Stimulated activated CD8-positive, alpha-beta memory T cell treated with anti-CD3 and anti-CD28 coated beads, Interleukin-4, amount 100 ng/mL, for 4 hours (primary cell): ENCODE measurements at regions not wholly inside any gene's neighbourhood (a gene's known extent, or its start where the extent isn't known, plus 50 kb on each side); places are given as distances from the start of the nearest gene placed in this dataset.

Source experiments
- DNase-seq, 2 donors: peaks; one replicate each; pipeline ENCODE4 v3.0.0-alpha.2; 2020; ENCODE audit warnings: low read depth in 2 of 2, low spot score in 1 of 2

DNA sequence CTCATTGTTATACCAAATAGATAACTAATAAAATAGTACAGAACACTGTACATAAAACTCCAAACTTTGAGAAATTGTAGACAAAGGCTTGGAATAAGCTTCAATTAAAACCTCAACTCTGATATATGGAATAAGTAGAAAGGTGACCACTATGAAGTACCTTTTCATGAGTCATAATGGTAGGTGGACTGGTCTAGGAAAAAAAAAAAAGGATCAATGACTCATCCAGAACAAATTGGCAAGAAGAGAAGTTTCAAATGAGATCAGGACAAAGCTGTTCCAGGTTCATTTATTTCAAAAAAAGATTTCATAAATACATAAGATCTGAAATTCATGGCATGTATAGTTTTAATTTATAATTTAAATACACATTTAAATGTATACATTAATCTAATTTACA lies 769.7 kb downstream of the SUCLG1 start:
- DNase-seq, result no peak

DNA sequence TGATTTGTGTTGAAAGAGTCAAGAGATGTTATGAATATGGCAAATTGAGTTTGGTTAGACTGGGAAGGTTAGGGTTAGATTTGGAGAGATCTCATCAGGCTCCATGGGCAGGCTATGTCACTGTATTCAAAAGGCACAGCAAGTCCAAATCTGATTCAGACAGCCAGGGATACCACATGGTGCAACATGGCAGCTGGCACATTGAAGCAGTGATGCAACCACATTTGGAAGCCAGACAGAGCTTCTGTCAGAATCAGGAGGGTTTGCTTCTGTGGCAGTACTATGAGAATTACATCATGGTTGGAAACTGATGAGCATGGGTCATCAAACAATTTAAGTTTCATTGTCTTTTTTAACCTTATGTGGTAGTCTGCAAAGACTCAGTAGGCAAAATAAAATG lies 772.2 kb downstream of the SUCLG1 start:
- no peak for DNase-seq

DNA sequence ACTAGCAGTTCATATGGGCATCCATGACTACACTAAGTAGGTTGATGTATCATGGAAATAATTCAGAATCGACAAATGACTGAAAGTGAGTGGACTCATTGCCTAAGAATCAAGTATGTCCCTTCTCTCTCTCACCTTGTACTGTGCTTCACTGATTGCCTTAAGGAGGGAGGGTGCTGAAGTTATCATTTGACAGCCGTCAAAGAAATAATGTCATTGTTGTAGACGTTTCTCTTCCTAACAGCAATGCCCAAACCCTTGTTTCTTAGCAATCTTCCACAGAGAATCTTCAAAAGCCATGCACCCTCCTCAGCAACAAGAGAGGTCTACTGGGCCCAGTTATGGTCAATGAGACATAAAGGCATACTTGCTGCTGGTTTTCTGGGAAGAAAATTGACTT lies 785.0 kb downstream of the SUCLG1 start:
- no peak for DNase-seq

DNA sequence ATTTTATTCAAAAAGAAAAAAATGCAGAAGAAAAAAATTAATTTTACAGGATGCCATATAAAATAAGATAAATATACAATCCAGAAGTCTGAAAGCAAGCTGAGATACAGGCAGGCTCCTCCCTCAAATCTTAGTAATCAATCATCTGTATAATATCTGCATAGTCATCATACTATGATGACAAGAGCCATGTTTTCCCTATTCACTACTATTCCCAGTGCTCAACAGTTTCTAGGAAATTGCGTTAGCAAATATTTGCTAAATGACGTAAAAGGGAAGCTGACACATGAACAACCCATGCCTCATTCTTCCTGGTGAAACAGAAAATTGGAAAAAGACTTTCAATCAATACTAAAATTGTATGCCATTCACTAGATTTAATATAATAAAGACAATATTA lies 793.2 kb downstream of the SUCLG1 start:
- no peak for DNase-seq

DNA sequence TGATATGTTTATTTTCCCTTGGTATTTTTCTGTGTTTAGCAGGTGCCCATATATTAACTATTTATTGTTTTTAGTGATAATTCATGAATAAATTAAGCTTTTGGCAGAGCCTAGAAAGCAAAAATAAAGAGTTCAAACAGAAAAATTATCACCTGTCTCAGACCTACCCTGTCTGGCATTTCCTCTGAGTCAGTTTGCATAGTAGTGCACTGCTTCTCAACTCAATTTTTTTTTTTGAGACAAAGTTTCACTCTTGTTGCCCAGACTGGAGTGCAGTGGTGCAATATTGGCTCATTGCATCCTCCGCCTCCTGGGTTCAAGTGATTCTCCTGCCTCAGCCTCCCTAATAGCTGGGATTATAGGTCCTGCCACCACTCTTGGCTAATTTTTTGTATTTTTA lies 793.9 kb downstream of the SUCLG1 start:
- no peak for DNase-seq

DNA sequence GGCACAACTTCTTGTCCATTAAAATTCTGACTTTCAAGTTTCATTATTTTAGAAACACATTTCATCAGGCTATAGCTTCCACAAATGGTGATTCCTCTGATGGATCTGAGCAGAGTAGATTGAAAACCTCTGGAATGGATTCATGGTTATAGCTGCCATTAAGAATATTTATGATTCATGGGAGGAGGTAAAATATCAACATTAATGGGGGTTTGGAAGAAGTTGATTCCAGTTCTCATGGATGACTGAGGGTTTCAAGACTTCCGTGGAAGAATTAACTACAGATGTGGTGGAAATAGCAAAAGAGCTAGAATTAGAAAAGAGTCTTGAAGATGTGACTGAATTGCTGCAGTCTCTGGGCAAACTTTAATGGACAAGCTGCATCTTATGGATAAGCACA lies 797.4 kb downstream of the SUCLG1 start:
- DNase-seq, result no peak

DNA sequence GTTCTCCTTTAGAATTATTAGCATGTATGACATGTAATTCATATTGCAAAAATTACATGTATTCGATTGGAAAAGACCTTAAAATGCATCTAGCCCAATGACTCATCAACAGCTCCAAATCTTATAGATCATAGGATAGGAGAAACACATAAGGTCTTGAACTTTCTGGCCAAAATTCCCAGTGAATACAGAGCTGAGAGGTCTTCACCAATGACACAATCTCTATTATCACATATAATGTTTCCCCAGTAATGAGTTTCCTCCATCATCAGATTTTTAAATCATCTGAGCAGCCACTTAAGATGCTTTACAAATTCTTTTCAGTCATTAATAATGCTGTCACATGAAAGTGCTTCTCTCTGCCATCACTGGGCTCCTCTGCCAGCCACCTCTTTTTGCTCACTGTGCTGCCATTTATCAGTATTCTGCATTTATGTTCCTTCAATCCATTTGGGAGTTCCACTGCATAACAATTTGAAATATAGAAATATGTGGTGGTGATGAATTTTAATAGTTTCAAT lies 804.9 kb downstream of the SUCLG1 start:
- DNase-seq, result no peak

DNA sequence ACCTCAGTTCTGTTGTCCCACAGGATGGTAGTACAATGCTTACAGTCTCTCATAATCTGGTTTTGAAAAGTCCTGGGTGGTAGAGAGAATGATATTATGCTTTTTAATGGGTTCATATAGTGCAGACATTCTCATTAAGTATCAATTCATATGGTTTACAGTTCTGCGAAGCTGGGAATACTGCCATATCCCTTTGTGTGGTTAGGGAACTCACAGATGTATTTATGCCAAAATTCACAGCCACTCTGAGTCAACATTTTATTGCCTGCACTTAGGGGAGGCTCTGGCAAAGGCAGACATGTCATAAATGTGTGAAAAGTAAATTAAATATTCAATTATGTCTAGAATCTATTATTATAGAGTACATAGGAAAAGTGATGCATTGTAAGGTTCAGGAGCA lies 808.2 kb downstream of the SUCLG1 start:
- DNase-seq, result no peak

DNA sequence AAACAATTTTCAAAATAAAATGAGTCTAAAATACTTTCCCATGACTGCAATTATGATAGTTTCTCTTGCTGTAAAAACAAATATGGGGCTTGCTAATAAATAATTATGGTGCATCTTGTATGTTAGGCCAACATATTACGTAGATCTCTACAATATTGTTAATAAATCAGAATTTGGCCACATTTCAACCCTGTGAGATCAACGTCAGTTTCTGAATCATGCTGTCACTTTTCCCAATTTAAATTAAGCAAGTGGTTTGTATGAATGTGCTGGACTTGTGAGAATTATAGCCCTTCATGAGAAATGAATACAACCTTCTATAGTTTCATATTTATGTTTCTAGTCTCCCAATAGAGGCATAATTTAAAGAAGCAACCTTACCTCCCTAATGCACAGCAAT lies 808.9 kb downstream of the SUCLG1 start:
- DNase-seq, result no peak

DNA sequence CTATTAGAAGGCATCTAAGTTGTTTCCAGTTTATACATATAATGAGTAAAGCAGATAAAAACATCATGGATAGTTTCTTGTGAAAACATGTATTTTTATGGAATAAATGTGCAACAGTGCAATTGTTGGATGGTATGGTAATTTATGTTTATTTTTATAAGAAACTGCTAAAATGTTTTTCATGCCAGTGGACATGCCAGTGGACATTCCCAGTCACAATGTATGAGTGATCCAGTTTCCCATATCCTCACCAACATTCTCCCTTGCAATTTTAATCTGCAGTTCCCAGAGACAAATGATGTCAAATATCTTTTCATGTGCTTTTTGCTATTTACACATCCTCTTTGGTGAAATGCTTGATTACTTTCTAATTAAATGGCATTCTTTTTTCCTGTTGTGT lies 818.6 kb downstream of the SUCLG1 start:
- DNase-seq, result no peak

DNA sequence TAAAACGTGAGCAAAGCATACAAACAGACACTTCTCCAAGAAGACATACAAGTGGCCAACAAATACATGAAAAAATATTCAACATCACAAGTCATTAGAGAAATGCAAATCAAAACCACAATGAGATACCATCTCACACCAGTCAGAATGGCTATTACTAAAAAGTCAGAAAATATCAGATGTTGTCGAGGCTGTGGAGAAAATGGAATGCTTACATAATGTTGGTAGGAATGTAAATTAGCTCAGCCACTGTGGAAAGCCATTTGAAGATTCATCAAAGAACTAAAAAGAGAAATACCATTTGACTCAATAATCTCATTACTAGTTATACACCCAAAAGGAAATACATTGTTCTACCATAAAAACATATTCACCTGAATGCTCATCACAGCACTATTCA lies 825.7 kb downstream of the SUCLG1 start:
- DNase-seq, result no peak

DNA sequence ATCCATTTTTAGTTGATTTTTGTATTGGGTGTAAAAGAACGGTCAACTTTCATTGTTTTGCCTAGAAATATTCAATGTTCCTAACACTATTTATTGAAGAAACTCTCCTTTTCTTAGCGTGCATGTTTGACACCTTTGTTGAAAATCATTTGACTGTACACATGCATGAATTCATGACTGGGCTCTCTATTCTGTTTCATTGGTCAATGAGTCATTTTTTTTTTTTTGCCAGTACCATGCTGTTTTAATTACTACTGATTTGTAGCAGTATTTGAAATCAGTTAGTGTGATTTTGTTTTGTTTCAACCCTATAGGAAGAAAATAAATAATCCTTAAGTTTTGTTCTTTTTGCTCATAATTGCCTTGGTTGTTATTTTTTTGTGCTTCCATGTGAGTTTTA lies 828.7 kb downstream of the SUCLG1 start:
- no peak for DNase-seq

DNA sequence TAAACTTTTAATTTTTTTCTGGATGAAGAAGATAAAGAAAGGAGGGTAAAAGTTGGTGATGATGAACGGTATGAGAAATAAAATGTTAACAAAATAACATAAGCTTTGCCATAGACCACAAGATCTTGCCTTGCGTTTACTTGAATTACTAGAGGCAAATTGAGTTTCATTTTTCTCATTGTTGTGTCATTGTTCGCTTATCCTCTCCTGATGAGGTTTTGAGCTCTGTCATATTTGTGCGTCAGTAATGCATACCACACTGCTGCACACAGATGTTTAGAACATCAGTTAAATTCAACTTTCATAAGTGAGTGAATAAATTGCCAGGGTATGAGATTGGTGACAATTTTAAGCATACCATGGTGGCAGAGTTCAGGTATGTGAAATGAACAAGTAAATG lies 843.6 kb downstream of the SUCLG1 start:
- DNase-seq, result no peak

DNA sequence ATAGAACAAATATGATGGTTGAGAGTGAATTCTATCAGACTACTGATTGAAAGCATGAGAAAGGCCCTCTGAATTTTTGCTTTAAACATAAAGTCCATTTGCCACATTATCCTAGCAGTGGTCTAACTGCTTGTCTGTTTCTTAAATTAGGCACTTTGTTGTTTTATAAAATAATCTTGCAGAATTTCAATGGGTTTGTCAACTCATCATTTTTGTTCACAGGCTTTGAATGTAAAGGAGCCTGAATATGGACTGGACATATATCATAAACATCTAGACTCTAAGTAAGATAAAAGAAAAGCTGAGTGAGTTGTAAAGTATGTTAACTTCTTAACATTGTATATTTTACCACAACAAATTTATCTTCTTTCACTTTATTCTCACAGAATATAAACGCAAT lies 845.9 kb downstream of the SUCLG1 start:
- no peak for DNase-seq

DNA sequence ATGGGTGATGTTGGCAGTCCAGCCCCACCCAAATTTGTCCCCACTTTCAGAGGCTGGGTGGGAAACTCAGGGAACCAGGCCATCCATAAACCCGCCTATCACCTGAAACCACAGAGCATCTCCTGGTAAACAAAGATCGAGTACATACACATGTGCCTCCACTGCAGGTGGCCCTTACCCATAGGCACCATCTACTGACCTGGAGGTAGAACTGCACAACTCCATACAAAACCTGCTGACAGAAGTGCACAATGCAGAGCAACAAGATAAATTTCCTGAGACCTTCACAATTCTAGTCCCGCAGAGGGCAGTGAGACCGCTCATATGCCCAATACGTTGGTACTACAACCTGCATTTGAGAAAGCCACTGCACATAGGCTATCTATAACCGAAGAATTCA lies 856.3 kb downstream of the SUCLG1 start:
- DNase-seq, result no peak

DNA sequence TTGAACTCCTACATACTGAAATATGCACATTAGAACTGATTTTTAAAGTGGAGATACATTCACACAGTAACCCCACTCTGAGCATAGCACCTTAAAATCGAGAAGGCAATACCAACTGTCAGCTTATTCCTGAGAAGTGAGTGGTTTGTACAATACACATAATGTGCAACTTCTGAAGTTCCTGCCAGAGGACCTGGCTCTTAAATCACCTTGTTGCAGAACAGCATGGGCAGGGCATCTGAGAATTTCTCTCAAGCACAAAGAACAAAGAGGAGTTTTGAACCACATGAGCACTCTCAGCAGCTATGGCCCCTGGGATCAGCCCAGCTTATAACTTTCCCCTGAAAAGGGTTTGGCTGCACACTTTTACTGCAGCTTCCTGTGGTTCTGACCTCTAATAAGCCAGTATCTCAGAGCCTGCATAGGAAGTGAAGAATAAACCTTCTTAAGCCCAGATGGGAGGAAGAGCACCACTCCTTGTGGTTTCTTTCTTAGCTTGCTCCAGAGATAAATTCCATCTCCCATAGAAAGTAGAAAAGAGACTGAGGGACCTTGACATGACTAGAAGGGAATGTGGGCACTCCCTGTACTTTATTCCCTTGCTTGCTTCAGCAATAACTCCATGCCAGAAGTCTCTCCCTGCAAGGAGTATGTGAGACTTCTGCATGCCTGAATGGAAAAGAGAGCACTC lies 862.3 kb downstream of the SUCLG1 start:
- DNase-seq, result no peak

DNA sequence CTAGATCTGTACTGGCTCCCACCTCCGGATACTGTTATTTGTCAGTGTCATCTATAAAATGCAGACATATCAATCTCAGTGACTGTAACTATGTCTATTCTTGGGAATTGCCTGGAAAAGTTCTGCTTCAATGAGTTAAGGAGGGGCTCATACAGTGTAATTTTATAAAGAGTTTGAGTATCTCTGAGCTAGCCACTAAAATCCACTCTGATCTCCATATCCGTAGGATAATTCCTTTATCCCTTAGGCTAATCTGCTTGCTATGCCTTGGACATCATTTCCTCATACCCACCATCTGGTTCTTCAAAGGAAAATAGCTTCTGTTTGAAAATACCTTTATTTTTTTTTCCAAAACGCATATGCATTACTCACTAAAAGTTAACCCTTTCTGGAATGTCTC lies 863.2 kb downstream of the SUCLG1 start:
- DNase-seq, result no peak

DNA sequence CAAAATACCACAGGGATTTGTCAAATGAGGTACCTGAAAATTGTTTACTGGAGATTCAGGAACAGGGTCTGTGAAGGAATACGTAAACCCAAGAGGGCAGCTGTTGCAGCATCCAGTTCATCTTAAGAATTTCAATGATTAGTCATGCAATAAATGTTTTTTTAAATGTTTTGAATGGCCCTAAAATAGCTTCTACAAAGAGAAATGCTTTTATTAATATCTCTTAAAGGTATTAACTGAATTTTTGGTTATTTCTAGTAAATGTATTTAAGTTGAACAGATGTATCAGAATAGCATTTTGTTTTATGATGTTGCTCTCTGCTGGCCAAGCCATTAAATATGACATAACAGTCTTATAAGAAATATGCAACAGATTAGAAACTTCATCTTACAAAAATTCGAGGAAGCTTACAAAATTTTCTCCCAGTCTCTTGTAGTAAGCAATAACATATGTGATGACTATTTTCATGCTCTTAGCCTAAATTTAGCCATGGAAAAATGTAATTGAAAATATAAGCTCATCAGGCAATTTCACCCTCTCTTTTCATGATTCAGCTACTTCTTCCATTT lies 863.9 kb downstream of the SUCLG1 start:
- no peak for DNase-seq

DNA sequence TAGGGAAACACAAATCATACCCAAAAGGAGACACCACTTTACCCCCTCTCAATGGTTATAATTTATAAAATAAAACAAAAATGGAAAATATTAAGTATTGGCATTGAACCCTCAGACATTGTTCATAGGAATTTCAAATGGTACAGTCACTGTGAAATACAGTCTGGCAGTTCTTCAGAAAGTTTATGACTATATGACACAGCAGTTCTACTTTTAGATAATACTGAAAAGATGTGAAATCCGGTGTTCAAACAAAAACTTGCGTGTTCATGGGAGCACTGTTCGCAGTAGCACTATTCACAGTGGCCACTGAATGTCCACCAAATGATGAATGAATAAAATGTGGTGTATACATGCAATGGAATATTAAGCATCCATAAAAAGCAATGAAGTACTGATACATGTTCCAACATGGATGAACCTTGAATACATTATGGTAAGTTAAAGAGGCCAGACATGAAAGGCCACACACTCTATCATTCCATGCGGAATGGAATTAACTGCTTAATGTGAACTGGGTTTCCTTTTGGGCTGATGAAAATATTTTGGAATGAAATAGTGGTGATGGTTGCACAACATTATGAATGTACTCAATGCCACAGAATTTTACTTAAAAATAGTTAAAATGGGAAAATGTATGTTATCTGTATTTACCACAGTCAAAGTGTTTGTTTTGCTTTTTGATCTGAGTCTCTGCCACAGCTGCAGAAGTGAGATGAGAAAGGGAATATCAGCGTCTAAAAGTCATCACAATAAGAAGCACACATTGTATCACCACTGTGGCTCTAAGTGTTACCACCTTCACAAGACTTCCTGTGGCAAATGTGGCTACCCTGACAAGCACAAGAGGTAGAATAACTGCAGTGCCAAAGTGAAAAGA lies 864.6 kb downstream of the SUCLG1 start:
- no peak for DNase-seq

DNA sequence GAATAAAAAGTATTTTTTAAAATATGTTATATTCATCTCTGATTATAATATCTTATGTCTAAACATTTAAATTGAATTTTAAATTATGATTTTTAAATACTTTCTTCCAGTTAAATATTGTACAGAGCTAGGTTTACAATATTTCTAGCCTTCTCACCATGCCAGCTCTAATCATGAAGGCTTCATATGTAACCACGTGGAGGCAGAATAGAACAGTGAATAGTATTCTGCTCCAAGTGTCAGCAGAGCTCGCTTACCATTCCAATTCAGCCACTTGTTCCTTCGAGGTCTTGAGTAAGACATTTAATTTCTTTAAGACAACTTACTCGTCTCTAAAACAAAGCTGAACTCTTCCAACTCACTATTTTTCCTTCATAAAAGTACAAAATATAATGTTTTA lies 871.8 kb downstream of the SUCLG1 start:
- no peak for DNase-seq

DNA sequence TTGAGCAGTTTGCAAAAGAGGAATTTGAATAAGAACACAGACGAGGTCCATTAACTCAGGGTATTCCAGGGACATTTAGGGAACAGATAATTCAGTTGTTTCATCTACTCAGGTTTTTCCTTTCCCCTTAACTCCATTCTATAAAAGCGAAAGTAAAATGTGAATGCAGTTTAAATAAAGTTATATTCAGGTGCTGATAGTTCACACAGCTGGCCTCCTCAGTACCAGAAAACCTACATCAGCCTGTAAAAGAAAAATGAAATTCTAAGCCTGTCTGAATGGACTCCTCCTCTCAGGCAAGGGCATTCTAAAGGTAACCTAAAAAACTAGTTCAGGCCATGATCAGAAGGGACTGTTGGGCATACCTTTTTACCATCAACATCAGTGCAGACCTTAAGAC lies 873.8 kb downstream of the SUCLG1 start:
- no peak for DNase-seq

DNA sequence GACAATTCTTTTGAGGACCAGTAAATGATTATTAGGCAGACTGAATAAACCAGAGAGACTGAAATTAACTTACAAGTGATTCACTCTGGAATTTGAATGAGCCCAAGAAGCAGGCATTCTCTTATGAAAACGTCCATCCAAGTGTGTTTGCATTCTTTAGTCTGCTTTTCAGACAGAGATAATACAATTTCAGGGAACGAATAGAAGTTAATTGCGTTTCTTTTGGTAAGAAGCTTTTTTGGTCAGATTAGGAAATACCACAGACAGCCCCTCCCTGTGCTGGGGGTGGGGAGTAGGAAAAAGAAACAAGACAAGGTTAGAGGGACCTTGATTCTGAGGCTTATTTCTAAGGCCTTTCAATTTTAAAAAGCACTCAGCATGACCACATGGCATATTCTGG lies 874.4 kb downstream of the SUCLG1 start:
- DNase-seq, result no peak
